ENCODE measurements at regions not wholly inside any gene's neighbourhood (a gene's known extent, or its start where the extent isn't known, plus 50 kb on each side); places are given as distances from the start of the nearest gene placed in this dataset.
"Not testable (repeated sequence)": the region's sequence is repeated elsewhere in the genome, so short reads cannot be mapped to it uniquely, and the experiment has no call there.

DNA sequence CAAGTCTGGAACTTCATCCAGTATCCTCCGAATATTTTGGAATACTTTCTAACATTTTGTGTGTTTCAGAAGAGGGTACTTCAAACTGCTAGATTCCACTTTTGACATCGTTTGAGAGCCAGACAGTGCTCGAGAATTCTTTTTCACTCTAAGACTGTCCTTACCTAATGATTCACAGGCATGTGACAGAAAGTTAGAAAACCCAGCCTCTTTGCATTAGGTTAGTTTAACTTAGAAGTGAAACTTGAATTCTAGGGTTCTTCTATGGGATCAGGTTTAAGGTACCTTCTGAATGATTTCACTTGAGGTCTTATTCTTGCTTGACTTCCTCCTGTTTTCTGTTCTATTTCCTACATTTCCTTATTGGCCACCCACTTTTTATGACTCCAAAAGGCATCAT lies 431.8 kb downstream of the SLC6A15 start:
- DNase-seq = no peak

DNA sequence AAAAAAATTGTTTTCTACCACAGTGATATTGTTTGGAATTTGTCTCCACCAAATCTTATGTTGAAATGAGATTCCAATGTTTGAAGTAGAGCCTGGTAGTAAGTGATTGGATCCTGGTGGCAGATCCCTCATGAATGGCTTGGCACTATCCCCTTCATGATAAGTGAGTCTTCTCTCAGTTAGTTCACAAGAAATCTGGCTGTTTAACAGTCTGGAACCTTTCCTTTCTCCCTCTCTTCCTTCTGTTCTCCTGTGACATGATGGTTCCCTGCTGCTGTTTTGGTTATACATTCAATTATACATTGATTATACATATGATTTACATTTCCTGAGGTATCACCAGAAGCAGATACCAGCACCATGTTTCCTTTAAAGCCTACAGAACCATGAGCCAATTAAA lies 442.2 kb downstream of the SLC6A15 start:
- DNase-seq = no peak

DNA sequence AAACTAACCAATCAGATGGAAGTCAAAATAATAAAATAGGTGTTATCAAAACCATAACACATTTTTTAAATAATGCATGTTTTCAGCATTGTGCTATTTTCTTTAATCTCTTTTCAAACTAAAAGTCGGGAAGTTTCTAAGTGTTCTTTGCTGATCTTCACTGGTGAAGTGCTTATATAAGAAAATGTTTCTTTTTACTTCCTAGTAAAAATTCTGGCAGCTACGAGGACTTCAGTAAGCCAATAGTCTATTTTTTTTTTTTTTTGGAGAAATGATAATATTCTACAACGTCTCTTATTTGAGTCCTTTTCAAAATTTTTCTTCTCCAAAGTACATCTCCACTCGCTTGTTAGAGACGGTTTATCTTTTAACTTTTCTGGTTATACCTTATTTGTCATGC lies 448.0 kb downstream of the SLC6A15 start:
- DNase-seq = no peak

DNA sequence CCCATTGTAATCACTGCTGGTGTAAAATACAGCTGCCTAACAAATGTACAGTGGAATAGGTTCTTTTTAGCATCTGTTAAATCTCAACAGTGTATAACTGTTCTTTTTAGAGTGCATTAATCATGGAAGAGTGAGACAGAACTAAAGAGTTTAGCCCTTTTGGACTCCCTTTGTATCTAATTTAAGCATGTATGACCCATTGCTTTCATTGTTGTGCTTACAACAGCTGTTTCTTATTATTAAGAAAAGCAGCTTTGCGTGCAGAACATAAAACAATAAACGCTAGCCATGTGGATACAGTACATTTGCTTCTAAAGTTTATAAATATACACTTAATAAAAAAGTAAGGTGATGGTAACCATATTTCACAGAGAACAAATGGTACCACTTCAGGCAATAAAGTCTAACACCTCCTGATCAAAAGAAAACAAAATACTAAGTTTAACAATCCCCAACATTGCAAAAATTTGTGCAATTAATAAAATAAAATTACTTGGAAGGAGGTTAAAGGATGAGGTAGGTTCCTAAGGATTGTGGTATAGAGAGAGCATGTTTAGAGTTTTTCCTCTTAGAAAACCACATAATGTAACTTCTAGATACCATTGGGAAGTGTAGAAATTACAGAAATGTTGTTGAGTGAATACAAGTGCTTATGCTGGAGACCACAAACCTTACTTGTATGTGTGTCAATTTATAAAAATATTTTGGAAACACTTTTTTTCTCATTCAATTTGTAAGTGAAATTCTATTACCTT lies 448.7 kb downstream of the SLC6A15 start:
- DNase-seq = no peak

DNA sequence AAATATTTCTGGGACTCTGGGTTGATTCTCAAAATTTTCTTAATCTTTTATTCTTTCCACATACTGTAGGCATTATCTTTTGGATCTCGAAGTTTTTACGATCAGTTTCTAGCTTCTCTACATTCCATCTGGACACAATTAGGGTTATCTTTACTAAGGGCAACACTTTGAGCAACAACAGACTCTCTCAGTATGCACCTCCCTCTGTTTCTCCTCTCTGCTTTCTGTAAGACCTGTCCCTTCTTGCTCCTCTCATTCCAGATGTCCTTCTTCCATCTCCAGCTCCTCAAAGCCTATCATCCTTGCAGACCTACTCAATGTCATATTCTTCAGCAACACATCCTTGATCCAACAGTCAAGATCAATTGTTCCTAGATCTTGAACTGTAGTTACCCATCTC lies 457.0 kb downstream of the SLC6A15 start:
- DNase-seq = no peak

DNA sequence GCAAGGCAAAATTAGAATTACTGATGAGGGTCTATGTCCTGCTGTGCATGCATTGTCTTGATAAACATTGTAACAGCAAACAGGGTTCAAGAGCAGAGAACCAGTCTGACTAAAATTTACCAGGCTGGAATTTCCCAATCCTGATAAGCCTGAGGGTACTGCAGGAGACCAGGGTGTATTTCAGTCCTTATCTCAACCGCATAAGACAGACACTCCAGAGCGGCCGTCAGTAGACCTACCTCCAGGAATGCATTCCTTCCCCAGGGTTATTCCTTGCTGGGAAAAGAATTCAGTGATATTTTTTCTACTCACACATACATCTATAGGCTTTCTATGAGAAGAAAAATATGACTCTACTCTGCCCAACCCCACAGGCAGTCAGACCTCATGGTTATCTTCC lies 466.1 kb downstream of the SLC6A15 start:
- not testable (repeated sequence) for DNase-seq

DNA sequence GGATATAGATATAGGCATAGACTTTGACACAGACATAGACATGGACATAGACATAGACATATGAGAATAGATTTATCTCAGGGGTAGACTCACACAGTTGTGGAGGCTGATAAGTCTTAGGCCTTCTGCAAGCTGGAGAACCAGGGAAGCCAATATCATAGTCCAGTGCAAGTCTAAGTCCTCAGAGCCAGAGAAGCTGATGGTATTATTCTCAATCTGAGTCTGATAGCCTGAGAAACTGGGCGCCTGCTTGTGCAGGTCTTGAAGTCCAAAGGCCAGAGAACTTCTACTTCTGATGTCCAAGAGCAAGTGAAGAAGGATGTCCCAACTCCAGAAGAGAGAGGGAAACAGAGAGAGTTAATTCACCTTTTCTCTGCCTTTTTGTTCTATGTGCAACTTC lies 476.5 kb downstream of the SLC6A15 start:
- no peak for DNase-seq

DNA sequence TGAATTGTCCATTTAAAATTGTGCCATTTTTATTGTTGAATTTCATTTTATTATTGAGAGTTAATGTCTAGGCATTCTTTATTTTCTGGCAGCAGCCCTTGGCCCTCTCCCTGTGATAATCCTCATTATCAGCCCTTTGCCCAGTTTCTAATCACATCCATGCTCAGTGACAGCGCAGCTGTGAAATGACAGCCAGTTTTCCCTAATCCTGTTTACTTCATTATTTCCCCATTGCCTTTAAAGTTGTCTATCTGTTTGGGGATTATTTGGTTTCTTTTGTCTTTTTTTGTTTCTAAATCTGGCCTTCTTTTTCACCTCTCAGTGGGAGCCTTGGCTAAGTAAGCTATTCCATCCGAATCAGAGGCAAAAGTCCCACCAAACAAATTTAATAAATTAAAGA lies 476.9 kb downstream of the SLC6A15 start:
- DNase-seq = no peak

DNA sequence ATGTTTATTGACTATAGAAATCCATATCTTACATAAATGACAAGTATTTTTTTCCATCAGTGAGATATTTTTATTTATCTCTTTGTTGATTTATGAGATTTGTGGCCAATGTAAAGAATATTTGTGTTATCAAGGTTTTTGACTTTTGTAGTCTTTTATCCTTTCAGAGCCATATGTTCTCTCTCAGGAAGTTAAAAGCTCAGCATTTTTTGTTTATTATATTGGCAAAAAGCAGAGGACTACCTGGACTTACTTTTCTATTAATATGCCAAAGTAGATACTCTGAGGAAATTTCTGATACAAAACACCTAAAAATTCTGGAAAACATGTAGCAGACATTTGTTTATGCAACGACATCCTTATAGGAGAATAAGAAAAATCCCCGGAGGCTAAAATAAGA lies 490.3 kb downstream of the SLC6A15 start:
- DNase-seq = no peak

DNA sequence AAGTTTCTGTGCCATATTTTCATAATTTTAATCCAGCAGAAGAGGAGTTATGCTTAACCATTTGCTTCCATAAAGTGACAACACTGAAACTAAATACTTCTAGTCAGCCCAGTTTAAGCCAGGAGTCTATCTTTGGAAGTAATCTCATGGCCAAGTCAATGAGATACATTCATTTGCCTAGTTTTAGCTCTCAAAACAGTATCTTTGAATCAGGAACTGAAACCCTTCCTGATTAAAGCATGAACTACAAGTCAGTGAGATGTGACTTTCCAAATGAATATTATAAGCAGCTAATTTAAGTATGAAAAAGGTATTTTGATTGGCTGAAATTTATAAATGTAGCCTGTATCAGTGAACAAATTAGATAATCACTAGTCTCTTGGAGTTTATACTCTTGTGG lies 491.5 kb downstream of the SLC6A15 start:
- no peak for DNase-seq

DNA sequence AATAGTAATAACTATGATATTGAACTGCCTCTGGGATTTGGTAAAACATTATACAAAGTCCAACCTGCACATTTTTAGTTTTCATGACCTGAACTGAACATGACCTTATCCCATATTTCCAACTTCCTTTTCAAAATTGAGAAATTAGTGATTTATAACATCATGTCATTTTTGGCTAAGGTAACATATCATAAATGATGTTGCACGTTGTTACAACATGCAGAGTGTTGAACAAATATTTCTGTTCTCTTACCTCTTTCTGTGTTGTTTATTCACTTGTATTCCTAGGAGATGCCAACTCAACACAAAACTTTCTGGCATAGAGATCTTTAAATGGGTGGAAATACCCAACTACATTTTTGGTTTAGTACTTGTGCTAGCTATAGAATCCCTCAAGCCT lies 496.0 kb downstream of the SLC6A15 start:
- DNase-seq = no peak

DNA sequence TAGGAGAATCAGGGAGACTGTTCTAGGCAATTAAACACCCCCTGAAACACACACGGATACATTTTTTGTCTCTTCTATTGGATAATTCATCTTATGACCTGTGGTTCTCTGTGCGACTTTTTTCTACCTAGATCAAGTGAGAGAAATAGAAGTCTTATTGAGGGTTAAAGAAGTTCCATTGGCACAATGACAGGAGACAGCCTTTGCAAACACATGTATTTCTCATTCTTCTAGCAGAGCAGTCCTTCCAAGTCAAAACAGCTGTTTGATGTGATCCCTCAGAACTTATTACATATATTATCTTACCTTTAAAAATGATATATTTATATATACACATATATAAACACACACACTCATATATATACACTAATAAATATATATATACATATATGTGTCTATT lies 496.7 kb downstream of the SLC6A15 start:
- DNase-seq = no peak

DNA sequence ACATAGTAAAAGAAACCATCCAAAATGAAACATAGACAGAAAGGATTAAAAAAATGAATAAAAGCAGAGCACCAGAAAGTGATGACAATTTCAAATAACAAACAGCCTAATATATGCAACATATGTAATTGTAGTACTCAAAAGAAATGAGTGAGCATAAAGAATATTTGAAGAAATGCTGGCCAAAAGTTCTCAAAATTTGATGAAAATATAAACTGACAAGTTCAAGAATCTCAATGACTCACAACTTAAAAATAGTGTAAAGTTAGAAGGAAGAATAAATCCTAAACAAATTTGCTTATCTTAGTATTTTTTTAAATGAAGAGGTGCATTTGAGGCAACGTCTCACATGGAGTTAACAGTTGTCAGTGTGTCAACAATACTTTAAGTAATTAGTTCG lies 498.9 kb downstream of the SLC6A15 start:
- DNase-seq = no peak

DNA sequence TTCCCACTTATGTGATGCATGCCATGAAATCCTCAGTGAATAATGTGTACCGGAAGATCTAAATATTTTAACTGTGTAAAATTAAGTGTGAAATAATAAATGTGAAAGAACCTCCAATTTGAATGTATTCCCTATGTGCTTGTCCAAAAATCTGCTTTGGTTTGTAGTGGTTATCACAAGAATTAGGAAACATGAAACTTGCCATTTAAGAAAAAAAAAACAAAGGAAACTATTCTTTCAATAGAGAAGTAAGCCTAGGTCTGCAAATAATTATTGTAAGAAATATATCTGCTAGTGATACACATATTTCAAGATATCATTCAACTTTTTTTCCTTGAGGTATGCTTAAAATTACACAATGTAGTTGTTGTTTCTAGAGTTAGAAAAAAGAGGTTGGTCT lies 500.4 kb downstream of the SLC6A15 start:
- no peak for DNase-seq

DNA sequence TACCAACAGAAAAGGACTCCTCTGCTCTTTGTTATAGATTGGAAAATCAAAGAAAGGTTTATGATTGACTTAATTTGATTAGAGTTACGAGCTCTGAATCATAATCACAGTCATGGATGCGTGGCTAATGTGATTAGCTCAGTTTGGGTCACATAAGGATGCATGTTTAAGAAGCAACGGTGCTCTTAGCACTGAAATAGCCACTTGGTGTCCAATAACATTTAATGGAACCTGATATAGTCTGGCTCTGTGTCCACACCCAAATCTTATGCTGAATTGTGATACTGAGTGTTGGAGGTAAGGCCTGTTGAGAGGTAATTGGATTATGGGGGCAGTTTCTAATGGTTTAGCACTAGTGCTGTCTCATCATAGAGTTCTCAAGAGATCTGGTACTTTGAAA lies 501.6 kb downstream of the SLC6A15 start:
- DNase-seq = no peak

DNA sequence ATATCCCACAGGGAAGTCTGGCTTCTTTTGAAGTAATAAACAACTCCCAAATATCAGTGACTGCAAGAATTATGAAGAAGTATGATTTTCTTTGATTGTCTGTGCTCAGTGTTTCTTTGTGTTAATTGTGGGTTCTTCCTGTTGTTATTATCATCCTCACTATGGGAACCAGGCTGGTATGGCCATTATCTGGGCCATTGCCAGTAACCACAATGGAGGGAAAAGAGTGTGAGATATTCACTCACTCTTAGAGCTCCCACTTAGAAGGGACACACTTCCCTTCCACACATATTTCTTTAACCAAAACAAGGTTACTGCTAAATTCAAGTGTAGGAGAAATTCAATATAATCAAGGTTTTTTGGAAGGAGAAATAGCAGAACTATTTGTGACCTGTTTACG lies 503.7 kb downstream of the SLC6A15 start:
- no peak for DNase-seq

DNA sequence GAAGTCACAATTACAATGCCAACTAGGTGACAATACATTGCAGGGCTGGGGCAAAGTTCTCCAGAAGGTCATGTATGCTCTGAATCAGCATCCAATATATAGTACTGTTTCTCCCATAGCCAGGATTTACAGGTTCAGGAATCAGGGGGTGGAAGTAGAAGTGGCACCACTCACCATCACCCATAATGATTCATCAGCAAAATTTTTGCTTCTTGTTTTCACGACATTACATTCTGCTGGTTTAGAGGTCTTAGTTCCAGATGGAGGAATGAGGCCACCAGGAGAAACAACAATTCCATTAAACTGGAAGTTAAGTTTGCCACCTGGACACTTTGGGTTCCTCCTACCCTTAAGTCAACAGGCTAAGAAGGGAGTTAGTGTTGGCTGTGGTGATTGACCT lies 505.9 kb downstream of the SLC6A15 start:
- not testable (repeated sequence) for DNase-seq

DNA sequence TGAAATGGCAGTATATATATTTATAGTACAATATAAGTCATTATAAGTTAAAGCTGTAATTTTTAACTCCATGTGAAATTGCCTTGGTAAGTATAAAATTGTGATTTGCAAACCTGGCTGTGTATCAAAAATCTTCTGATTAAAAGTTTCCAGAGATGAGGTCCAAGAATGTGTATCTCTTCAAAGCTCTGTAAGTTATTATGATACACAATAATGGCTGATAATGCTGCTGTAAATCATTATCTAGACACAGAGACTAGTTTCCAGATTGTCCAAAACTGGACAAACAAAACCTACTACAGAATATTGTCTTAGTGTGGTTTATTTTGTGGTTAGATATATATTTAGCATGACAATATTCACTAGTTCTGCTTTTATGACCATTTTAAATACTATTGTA lies 514.8 kb downstream of the SLC6A15 start:
- no peak for DNase-seq

DNA sequence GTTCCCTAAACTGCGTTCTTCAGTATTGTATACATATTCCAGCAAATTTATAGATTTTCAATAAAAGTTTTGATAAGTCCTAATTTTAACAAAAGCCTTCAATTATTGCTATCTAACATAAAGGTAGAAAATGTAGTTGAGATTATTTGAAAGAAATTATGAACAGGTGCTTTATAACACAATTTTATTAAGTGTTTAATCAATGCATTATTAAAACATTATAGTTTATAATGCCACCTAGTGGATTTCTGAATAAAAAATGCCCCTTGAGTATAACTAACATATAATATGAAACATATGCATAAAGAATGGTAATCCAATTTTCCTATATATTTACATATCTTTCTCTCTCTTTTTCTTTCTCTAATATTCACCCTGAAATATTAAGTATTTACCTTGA lies 515.3 kb downstream of the SLC6A15 start:
- DNase-seq = peak in 1 of 3 donors; percentile 5

DNA sequence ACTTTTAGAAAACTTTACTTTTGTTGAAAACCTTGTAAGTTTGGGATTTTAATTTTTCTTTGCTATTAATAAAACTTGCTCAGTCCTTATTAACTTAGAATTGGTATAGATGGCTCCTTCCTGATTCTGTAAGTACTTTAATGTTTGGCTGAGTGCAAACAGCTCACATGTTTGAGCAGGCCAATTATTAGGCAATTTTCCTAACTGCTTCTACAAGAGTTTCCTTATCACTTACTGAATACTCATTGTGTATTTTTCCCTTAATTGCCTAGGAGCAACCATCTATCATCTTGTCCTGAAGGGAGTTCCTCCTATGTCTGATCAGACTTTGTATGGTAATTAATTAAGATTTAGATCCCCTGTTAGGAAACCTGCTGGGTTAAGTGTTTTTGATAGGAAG lies 521.4 kb downstream of the SLC6A15 start:
- DNase-seq = not testable (repeated sequence)

DNA sequence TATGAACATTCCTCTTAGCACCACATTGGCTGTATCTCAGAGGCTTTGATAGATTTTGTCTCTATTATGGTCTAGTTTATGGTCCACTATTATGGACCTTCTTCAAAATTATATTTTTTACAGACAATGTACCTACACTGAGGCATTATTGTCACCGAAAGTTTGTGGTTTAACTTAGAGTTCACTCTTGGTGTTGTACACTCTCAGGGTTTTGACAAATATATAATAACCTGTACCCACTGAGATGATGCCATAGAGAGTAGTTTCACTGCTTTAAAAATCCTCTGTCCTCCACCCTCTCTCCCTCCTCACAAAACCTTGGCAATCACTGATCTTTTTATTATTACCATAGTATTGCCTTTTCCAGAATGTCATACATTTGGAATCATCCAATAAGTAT lies 528.2 kb downstream of the SLC6A15 start:
- no peak for DNase-seq

DNA sequence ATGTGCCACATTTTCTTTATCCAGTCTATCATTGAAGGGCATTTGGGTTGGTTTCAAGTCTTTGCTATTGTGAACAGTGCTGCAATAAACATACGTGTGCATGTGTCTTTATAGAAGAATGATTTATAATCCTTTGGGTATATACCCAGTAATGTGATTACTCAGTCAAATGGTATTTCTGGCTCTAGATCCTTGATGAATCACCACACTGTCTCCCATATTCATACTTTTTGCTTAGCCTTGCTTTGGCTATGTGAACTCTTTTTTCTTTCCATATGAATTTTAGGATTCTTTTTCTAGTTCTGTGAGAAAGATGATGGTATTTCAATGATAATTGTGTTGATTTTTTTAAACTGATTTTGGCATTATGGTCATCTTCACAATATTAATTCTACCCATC lies 530.1 kb downstream of the SLC6A15 start:
- not testable (repeated sequence) for DNase-seq

DNA sequence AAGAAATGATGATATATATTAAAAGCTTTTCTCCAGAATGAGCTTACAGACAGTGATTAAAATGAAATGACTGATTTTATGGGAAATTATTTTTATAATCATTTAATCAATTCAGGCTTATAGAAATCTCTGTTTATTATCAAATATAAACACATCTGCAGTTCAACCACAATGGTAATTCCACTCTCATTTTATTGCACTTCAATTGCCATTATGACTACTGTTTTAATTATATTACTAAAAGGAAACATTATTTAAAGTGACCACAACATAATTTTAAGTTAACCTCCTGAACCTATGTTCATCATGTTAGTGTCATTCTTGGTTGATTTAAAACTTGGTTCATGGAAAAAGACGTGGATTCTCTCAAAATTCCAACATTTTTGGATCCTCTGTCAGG lies 536.3 kb downstream of the SLC6A15 start:
- DNase-seq = no peak

DNA sequence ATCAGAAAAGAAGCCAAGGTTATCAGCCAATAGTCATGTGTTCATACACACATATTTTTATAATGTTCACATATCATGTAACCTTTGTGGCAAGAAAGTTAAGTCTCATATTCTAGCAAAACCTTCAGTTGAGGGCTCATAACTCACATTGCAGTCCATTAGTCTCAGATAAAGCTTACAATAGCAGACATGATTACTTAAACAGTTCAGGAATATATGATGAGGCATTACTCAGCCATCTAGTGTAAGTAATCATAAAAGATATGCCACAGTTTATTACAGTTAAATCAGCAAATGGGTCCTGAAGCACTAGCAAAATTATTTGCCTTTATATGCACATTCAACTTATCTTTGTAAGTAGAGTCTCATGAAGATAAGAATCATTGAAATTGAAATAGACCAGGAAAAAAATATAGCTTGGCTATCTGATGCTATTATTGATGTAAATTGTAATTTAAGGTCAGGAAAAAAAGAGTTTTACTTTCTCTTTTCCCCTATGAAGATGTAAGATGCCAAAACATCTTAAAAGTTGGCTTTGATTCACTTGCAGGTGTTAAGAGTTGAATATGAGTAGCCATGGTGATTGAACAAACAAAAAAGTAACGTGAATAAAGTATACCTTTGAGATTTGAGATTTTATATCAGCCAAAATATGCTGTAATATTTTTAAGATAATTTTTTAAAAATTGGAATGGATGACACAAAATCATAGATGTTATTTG lies 537.0 kb downstream of the SLC6A15 start:
- DNase-seq = no peak

DNA sequence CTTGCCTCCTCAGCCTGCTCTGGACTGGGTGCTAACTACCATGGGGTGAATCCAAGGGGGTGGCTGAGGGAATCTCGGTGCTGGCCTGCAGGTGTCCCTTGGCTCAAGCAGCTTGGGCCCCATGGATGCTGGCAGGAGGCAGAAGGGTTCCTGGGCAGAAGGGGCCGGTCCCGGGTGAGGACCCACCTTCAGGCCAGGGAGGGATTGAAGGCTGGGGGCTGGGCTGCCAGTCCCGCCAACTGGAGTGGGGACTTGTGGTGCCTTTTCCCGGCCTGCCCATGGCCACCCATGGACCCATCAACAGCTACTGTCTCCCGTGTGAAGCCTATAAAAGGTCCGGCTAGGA lies 550.1 kb downstream of the SLC6A15 start:
- DNase-seq = no peak
